Kidney epithelial cell (primary cell): ENCODE measurements at regions not wholly inside any gene's neighbourhood (a gene's known extent, or its start where the extent isn't known, plus 50 kb on each side); places are given as distances from the start of the nearest gene placed in this dataset.

Source experiments
- DNase-seq: peaks from one replicate; pipeline ENCODE4 v3.0.0-alpha.2; 2010; ENCODE audit warnings: low read depth
- H3K27me3 ChIP-seq: 2 replicates; pipeline ENCODE4 v1.6.0; 2011; ENCODE audit warnings: low read length; ENCODE audit not compliant: control insufficient read depth, insufficient read depth
- H3K36me3 ChIP-seq: 2 replicates; pipeline ENCODE4 v1.5.1; 2011; ENCODE audit warnings: low read length; ENCODE audit not compliant: control insufficient read depth, insufficient read depth
- H3K4me3 ChIP-seq: 2 replicates; pipeline ENCODE4 v1.5.1; 2011; ENCODE audit warnings: low read depth, mild to moderate bottlenecking, control low read depth, low read length
- CTCF ChIP-seq: IDR thresholded peaks from 2 replicates; pipeline ENCODE4 v1.5.1; 2011; ENCODE audit warnings: mild to moderate bottlenecking, moderate library complexity, low read length, control low read depth, inconsistent platforms; ENCODE audit not compliant: insufficient read depth, poor library complexity, severe bottlenecking

- Histone ChIP-seq H3K27me3 (peaks cover 2% of the 10 kb centered on the region), H3K36me3 (no peaks in the 10 kb centered on the region), H3K4me3 (no peak overlapping the region)
- no peak for TF ChIP-seq CTCF
- no peak for DNase-seq
These were observed 116.9 kb upstream of the PCGF5 start for GRCh38 chr10:91103384-91104192.

- no peak for DNase-seq
- no peak overlapping the region for H3K4me3 ChIP-seq
- H3K36me3 ChIP-seq: no peaks in the 10 kb centered on the region
- TF ChIP-seq CTCF: no peak
- peaks cover 2% of the 10 kb centered on the region for H3K27me3 ChIP-seq
These were observed 116.0 kb upstream of the PCGF5 start for GRCh38 chr10:91104193-91105041.

GRCh38 chr10:91105269-91105668 is 115.2 kb upstream of the PCGF5 start:
- Histone ChIP-seq H3K36me3 (no peaks in the 10 kb centered on the region), H3K4me3 (no peak overlapping the region), H3K27me3 (peaks cover 2% of the 10 kb centered on the region)
- no peak for DNase-seq
- TF ChIP-seq CTCF: no peak

GRCh38 chr10:91108820-91109219 is 111.6 kb upstream of the PCGF5 start:
- no peaks in the 10 kb centered on the region for H3K27me3 ChIP-seq
- H3K36me3 ChIP-seq: no peaks in the 10 kb centered on the region
- DNase-seq: no peak
- no peak for TF ChIP-seq CTCF
- H3K4me3 ChIP-seq: no peak overlapping the region

- TF ChIP-seq CTCF: no peak
- Histone ChIP-seq H3K36me3 (no peaks in the 10 kb centered on the region), H3K4me3 (no peak overlapping the region), H3K27me3 (no peaks in the 10 kb centered on the region)
- no peak for DNase-seq
These were observed 109.4 kb upstream of the PCGF5 start for GRCh38 chr10:91111060-91111459.
